NCI-H748 (cell line): ENCODE measurements at regions not wholly inside any gene's neighbourhood (a gene's known extent, or its start where the extent isn't known, plus 50 kb on each side); places are given as distances from the start of the nearest gene placed in this dataset.

ENCODE experiments used
- DNase-seq: peaks from one replicate; lab custom pipeline; 2025; ENCODE audit not compliant: unreplicated experiment; lab: John Stamatoyannopoulos, UW

DNA sequence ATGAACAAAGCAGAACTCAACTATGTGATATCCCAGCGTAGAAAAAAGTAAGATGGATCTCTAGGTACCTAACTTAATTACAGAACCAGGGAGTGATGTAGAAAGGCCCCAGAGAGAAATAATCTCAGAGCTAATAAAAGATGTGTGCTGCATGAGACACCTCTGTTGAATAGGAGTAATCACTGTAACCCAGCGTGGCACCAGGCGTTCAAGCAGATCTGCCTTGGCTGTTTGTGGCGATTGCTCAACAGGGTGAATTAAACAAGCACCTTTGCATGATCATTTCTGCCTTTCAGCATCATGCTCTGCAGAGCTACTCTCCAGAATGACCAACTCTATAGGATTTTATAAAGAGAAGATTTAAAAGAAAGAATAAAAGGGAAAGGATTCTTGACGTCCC is 81.7 kb upstream of the KCNIP4 start:
- DNase-seq = peak; percentile 78

DNA sequence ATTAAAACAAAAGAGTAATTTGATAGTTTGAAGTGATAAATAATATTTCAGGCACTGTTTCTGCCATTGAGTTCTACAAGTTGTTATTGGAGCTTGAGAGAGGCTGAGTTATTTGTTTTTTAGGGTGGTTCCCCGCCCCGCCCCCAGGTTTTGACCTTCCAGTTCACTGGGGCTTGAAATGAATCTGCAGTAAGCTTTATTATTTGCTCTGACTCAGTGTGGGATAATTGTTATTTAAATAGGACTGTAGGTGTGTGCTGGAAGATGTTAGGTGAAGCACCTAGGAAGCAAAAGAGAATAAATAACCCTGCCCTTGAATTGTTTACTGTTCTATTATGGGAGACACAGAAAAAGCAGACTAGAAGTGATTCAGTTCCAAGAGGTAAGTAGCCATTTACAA is 81.2 kb upstream of the KCNIP4 start:
- DNase-seq = peak; percentile 93

DNA sequence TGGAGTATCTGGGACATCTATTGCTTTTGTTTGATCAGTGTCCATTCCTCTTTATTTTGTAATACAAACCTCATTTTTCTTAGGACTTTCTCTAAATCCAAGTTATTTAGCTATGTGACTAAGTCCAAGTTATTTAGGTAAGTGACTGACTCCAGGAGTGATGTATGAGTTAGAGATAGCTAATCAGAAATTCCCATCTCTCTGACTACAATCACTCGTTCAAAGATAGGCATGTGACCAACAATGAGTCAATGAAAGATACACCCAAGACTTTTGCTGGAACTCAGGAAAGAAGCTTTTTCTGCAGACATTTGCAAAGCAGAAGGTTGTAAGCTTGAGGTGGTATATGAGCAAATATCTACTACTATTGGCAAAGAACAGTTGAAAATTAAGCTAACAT is 72.5 kb upstream of the KCNIP4 start:
- DNase-seq = no peak

DNA sequence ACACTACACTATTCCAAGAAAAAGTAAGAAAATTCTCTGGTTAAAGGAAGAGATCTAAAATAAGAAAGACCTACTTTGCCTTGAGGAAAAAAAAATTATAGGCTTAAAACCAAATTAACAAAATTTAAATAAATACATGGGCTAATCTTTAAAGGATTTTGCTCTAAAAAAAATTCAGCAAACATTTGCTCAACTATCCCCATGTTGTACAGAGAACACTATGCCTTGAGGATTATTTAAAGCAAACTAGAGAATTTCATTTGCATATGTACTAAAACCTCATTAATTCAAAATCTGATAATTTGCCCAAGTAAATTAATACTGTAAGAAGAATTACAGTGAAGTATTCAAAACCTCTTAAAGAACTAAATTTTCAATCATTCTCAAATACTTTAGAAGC is 71.6 kb upstream of the KCNIP4 start:
- no peak for DNase-seq

DNA sequence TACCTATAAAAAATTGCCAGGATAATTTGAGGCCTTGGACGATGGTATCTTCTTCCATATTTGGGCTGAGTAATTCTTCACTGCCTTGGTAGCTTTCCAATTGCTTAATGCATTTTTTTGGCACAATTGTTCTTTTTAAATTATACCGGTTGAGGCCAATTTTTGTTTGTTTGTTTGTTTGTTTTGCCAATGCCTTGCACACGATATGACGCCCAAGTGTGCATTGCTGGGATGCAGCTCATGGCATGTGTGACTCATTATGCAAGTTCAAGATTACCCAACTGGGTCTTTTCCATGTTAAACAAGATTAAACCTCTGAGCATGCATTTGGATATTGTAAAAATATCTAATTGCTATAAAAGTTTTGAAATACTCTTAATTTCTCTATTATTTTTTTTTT is 71.1 kb upstream of the KCNIP4 start:
- DNase-seq = no peak

DNA sequence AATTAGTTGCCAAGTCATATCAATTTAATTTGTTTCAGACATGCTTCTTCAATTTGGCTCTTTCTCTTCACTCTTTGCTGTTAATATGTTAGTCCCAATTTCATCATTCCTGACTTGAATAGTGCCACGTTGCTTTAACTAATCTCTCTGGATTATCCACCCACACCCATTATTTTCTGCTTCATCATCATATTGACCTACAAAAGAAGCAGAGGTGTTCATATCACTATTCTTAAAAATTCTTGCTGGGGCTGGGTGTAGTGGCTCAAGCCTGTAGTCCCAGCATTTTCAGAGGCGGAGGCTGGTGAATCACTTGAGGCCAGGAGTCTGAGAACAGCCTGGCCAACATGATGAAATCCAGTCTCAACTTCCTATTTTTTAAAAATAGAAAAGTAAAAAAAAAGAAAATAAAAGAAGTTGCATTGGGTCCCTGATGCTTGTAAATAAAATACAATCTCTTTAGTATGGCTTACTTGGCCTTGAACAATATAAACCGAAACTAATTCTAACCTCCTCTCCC is 65.7 kb upstream of the KCNIP4 start:
- no peak for DNase-seq

DNA sequence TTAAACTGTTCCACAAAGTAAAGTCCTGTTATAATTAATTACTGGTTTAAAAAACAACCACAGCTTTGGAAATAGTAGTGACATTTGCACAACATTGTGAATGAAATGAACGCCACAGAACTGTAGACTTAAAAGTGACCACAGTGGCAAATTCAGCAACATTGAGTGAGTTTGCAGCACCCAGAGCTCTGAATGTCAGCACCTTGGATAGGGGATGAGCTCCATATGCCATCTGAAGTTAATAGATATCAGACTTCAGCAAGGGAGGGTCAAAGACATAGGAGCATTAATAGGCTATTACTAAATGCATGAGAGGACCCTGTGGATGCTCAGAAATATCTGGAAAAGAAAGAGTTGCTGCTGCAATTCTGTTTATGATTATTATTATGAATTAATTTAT is 55.3 kb upstream of the KCNIP4 start:
- no peak for DNase-seq
